GM13976 (cell line): ENCODE measurements at regions not wholly inside any gene's neighbourhood (a gene's known extent, or its start where the extent isn't known, plus 50 kb on each side); places are given as distances from the start of the nearest gene placed in this dataset.

Experiments used
- DNase-seq: peaks from one replicate; pipeline ENCODE4 v3.0.0; 2012; ENCODE audit warnings: low spot score
- in situ Hi-C: fragments of 300-500 bp; cut with MboI; formaldehyde crosslinking; loops from one replicate; pipeline ENCODE4 v1.12.0; 2022; ENCODE audit warnings: low sequenced_read_pairs, mixed read lengths, inconsistent platforms; ENCODE audit not compliant: unreplicated experiment
- TF ChIP-seq, protein P1 (sequence below): IDR thresholded peaks from 2 replicates; pipeline ENCODE4 v1.5.1; 2012; ENCODE audit warnings: borderline replicate concordance, mild to moderate bottlenecking; ENCODE audit not compliant: insufficient read depth; ENCODE audit errors: extremely low read depth, missing control alignments, control extremely low read depth

DNA sequence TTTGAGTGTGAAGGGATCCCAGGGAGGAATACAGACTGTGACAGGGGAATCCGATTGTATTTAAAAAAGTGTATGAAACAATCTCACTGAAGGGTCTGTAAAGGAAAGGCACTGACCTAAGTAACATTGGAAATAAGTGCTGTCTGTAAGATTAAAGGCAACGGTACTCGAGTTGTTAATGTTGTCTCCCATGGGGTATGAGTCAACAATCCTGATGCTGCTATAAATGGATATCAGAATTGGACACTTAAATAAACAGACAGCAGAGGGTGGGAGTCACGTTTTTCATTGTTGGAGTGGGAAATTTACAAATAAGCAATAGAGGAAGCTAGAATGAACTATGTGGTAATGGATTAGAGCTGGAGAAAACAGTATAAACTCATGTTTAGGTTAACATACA is 452.4 kb upstream of the RGPD4 start:
- no peak for DNase-seq
- TF ChIP-seq, protein P1, sequence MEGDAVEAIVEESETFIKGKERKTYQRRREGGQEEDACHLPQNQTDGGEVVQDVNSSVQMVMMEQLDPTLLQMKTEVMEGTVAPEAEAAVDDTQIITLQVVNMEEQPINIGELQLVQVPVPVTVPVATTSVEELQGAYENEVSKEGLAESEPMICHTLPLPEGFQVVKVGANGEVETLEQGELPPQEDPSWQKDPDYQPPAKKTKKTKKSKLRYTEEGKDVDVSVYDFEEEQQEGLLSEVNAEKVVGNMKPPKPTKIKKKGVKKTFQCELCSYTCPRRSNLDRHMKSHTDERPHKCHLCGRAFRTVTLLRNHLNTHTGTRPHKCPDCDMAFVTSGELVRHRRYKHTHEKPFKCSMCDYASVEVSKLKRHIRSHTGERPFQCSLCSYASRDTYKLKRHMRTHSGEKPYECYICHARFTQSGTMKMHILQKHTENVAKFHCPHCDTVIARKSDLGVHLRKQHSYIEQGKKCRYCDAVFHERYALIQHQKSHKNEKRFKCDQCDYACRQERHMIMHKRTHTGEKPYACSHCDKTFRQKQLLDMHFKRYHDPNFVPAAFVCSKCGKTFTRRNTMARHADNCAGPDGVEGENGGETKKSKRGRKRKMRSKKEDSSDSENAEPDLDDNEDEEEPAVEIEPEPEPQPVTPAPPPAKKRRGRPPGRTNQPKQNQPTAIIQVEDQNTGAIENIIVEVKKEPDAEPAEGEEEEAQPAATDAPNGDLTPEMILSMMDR, result no peak
- in situ Hi-C loops, result no loop called here

DNA sequence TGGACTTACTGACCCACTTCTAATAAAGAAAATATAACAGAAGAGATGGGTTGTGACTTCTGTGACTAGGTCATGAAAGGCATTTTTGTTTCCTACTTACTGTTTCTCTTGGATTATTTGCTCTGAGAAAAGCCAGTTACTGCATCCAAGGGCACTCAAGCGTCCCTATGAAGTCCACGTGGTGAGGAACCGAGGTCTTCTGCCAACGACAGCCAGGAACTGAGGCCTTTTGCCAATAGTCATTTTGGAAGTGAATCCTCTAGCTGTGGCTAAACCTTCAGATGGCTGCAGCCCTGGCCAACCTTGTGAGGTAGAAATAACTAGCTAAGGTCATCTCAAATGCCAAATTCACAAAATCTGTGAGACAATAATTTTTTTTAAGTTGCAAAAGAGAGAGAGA is 449.8 kb upstream of the RGPD4 start:
- no peak for DNase-seq
- TF ChIP-seq, protein P1, result no peak

DNA sequence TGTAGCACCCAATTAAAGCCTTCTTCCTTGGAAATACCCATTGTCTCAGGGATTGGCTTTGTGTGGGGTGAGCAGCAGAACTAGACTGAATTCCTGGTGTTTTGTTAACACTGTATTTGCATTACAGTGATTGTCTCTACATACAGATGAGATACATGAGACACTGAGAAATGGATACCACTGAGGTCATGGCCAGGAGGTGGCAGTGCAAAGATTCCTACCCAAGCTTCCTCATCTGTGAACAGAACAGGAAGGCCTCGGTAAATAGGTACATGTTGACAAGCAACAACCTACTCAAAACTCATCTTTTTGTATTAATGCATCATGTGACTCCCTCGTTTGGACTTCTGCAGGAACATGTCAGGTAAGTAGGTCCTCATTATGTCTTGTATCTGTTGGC is 445.8 kb upstream of the RGPD4 start:
- in situ Hi-C loops, result no loop called here
- no peak for DNase-seq

More for the DNA sequence above, 449.8 kb upstream of the RGPD4 start:
- in situ Hi-C loops, result no loop called here

DNA sequence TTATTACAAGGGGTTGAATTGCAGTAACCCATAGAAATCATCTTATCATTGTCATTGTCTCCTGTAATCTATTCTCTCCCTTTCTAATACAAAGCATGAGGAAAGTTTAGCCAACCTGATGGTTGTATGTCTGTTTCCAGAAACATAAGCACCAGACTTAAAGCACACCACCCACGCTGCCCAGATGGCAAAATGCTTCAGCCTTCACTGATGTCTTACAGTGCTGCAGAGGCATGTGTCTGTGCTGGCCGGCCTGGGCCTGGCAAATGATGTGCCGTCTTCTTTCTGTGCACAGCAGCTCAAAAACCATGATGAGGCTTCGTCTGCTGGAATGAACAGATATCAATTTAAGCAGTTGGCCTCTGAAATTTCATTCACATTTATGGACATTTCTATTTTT is 443.0 kb upstream of the RGPD4 start:
- in situ Hi-C loops, result no loop called here
- DNase-seq, result no peak
- TF ChIP-seq, protein P1, result no peak

More for the DNA sequence above, 445.8 kb upstream of the RGPD4 start:
- TF ChIP-seq, protein P1, result no peak

DNA sequence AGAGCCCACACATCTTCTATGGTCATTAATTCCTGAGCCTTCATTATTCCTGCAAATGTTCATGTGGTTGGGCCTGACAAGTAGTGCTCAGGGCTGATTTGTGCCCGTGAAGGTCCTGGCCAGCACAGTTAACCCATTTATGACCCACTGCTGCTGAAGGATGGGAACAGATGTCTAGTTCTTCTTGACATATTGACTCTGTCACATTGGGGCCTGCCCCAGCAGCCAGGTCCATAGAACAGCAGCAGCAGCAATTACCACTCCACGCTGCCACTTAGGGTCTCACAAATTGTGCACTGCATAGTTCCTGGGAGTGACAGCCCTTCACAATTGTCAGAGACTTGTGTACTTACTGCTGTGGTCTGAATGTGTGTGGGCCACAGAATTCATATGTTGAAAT is 442.3 kb upstream of the RGPD4 start:
- in situ Hi-C loops, result no loop called here
- no peak for DNase-seq
- TF ChIP-seq, protein P1, result no peak

DNA sequence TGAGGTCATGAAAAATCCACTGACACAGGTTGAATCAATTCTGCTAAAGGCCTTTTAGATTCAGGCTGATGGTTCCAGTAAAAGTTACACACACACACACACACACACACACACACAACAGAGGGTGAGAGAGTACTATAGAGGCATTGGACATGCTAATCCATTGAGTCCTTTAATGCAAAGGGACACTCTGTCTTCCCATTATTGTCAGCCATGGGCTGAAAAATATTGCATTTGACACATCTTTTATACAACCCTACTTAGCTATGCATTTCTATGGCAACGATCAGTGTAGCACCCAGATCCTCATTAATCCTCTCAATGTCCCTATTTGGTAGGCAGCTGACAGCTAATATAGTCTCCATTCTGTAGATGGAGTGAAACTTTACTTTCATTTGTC is 440.8 kb upstream of the RGPD4 start:
- in situ Hi-C loops, result no loop called here

DNA sequence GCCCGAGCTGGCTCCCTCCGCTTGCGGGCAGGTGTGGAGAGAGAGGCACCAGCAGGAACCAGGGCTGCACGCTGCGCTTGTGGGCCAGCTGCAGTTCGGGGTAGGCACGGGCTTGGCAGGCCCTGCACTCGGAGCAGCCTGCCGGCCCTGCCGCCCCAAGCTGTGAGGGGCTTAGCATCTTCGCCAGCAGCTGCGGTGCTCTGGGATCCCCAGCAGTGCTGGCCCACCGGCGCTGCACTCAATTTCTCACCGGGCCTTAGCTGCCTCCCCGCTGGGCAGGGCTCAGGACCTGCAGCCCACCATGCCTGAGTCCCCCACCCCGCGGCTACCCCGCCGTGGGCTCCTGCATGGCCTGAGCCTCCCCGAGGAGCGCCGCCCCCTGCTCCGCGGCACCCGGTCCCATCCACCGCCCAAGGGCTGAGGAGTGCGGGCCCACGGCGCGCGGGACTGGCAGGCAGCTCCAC is 434.4 kb upstream of the RGPD4 start:
- in situ Hi-C loops, result no loop called here
- DNase-seq, result no peak
- TF ChIP-seq, protein P1, result no peak

More for the DNA sequence above, 440.8 kb upstream of the RGPD4 start:
- TF ChIP-seq, protein P1, result no peak
- no peak for DNase-seq
